Nephron (organoid): ENCODE measurements at regions not wholly inside any gene's neighbourhood (a gene's known extent, or its start where the extent isn't known, plus 50 kb on each side); places are given as distances from the start of the nearest gene placed in this dataset.

ENCODE experiments used
- H3K27ac Mint-ChIP-seq, 3 experiments: 2 replicates each; pipeline ENCODE4 v1.8.0; 2020; ENCODE audit warnings: mixed read lengths in 3 of 3, mild to moderate bottlenecking in 2 of 3, moderate library complexity in 1 of 3
- H3K27me3 Mint-ChIP-seq: 2 replicates; pipeline ENCODE4 v1.8.0; 2021; ENCODE audit warnings: low read depth, mild to moderate bottlenecking, moderate library complexity, mixed read lengths
- H3K36me3 Mint-ChIP-seq: 2 replicates; pipeline ENCODE4 v1.8.0; 2020; ENCODE audit warnings: low read depth, mixed read lengths
- H3K4me1 Mint-ChIP-seq: 2 replicates; pipeline ENCODE4 v1.8.0; 2020; ENCODE audit warnings: mixed read lengths
- H3K4me3 Mint-ChIP-seq, 3 experiments: 2 replicates each; pipeline ENCODE4 v1.8.0; 2020; ENCODE audit warnings: mild to moderate bottlenecking in 3 of 3, mixed read lengths in 3 of 3, moderate library complexity in 2 of 3
- H3K9me3 Mint-ChIP-seq: 2 replicates; pipeline ENCODE4 v1.8.0; 2020; ENCODE audit warnings: mixed read lengths
- TF ChIP-seq, protein P1 (sequence below), 3 experiments: fragments of 200-600 bp; sonication (generic); IDR thresholded peaks; one replicate each; pipeline ENCODE4 v1.5.0; 2021; ENCODE audit warnings: antibody characterized with exemption in 3 of 3; ENCODE audit not compliant: unreplicated experiment in 3 of 3

DNA sequence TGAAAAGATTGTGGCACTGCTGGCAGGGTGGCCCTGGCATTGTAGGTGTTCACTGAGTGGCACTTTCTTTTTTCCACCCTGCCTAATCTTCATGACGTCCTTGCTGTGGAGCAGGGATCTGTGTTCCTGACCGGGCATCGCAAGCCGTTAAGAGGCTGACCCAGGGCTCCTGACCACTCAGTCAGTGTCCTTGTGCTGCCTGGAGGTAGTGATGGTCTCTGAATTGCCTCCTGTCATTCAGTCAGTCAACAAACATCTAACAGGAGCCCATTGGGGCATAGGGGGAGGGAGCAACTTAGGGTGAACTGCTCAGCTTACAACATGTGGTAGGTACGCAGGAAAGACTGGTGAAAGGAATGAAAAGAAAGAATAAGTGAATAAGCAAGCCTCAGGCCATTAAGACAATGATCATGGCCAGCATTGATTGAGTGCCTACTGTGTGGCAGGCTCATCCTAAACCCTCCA, 152.0 kb downstream of the CEBPB start:
- no peak overlapping the region for H3K4me3 Mint-ChIP-seq
- peaks cover 11% of the 10 kb centered on the region for H3K27me3 Mint-ChIP-seq
- H3K9me3 Mint-ChIP-seq: no peaks in the 10 kb centered on the region
- TF ChIP-seq, protein P1, sequence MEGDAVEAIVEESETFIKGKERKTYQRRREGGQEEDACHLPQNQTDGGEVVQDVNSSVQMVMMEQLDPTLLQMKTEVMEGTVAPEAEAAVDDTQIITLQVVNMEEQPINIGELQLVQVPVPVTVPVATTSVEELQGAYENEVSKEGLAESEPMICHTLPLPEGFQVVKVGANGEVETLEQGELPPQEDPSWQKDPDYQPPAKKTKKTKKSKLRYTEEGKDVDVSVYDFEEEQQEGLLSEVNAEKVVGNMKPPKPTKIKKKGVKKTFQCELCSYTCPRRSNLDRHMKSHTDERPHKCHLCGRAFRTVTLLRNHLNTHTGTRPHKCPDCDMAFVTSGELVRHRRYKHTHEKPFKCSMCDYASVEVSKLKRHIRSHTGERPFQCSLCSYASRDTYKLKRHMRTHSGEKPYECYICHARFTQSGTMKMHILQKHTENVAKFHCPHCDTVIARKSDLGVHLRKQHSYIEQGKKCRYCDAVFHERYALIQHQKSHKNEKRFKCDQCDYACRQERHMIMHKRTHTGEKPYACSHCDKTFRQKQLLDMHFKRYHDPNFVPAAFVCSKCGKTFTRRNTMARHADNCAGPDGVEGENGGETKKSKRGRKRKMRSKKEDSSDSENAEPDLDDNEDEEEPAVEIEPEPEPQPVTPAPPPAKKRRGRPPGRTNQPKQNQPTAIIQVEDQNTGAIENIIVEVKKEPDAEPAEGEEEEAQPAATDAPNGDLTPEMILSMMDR (IDR thresholded peaks at IDR 0.05; ENCODE audit: unreplicated experiment in 3 of 3): no peak
- H3K27ac Mint-ChIP-seq: no peak overlapping the region
- peaks cover 23% of the 10 kb centered on the region for H3K4me1 Mint-ChIP-seq
- H3K36me3 Mint-ChIP-seq: peaks cover 3% of the 10 kb centered on the region

DNA sequence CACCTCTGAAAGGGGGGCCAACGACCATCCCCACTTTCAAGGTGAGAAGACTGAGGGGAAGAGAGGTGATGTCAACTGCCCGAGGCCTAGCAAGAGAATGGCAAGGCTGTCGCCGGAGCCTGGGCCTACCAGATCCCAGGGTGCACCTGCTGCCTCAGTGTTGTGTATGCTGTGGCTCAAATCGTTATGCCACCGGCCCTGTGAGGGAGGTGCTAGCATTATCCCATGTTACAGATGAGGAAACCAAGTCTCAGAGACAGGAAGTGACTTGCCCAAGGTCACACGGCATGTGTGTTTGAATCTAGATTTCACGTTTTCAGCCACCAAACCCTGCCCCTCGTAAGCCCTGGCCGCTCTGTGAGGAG, 152.5 kb downstream of the CEBPB start:
- no peak overlapping the region for H3K27ac Mint-ChIP-seq
- no peak overlapping the region for H3K4me3 Mint-ChIP-seq
- H3K4me1 Mint-ChIP-seq: peaks cover 22% of the 10 kb centered on the region
- H3K36me3 Mint-ChIP-seq: peaks cover 3% of the 10 kb centered on the region
- H3K9me3 Mint-ChIP-seq: no peaks in the 10 kb centered on the region
- TF ChIP-seq, protein P1 (IDR thresholded peaks at IDR 0.05; ENCODE audit: unreplicated experiment in 3 of 3): no peak
- H3K27me3 Mint-ChIP-seq: peaks cover 11% of the 10 kb centered on the region

DNA sequence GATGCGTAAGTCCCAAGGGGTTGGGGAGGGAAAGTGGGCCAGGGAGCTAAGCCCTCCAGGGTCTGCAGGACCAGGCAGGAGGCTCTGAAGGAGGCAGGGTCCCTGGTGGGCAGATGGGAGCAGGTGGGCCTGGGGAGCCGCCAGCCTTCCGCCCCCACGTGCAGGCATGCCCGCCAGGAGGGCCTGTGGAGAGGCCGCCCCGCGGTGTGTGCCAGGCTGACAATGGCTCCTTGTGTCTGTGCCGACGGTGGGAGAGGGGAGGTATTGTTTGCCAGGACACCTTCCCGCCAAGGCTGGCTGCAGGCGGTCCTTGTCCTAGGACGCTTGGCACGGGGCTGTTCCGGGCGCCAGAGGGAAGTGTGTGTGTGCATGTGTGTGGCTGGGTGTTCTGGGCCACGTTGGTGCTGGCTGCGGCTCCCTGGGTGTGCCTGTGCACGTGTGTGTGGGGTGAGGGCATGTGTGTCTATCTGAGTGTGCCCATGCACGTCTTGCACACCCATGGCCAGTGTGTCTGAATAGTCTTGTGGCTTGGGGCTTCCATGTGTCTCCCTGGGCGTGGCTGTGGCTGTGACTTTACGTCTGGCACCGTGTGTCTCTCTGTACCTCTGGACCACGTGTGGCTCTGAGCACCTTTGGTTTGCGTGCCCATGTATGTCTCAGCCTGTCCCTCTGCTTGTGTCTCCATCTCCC, 153.0 kb downstream of the CEBPB start:
- Mint-ChIP-seq H3K36me3 (peaks cover 3% of the 10 kb centered on the region), H3K4me1 (peaks cover 17% of the 10 kb centered on the region), H3K4me3 (peak overlapping the region in 1 of 3 experiments; percentile 15), H3K27me3 (peaks cover 11% of the 10 kb centered on the region), H3K9me3 (no peaks in the 10 kb centered on the region), H3K27ac (no peak overlapping the region)
- TF ChIP-seq, protein P1 (IDR thresholded peaks at IDR 0.05; ENCODE audit: unreplicated experiment in 3 of 3): no peak

DNA sequence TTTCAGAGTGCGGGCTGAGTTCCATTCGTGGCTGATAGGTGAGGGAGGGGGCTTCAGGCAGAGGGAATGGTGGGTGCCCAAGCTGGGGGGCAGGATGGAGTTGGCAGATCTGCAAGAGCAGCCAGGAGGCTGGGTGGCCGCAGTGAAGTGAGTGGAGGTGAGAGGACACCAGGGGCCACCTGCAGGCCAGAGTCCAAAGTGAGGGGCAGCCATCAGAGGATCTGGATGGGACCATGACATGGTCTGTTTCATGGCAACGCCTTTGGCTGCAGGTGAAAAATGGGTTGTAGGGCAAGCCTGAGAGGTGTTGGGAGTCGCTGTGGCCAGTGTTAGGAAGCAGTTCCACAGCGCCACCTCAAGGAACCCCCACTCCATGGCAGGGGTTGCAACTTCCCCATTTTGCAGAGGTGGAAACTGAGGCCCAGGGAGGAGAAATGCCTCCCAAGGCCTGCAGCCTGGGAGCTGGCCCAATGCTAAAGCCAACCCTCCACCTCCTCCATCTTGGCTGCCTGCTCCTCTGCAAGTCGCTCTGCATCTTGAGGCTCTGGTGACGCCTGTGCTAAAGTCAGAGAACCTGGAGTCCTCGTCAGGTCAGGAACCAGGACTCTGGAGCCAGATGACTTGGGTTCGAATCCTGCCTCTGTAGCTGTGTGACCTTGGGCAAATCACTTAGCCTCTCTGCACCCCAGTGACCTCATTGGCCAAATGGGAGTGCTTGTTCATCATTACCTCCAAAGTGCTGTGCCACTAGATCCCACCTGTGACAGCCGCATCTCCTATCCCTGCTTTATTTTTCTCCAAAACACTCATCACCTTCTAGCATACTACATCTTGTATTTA, 153.8 kb downstream of the CEBPB start:
- Mint-ChIP-seq H3K36me3 (peaks cover 3% of the 10 kb centered on the region), H3K9me3 (no peaks in the 10 kb centered on the region), H3K4me3 (peak overlapping the region in 1 of 3 experiments; percentile 15), H3K27me3 (peaks cover 11% of the 10 kb centered on the region), H3K4me1 (peaks cover 12% of the 10 kb centered on the region), H3K27ac (peak overlapping the region in 1 of 3 experiments; percentile 7)
- TF ChIP-seq, protein P1 (IDR thresholded peaks at IDR 0.05; ENCODE audit: unreplicated experiment in 3 of 3): peak in 1 of 3 experiments; percentile 7

DNA sequence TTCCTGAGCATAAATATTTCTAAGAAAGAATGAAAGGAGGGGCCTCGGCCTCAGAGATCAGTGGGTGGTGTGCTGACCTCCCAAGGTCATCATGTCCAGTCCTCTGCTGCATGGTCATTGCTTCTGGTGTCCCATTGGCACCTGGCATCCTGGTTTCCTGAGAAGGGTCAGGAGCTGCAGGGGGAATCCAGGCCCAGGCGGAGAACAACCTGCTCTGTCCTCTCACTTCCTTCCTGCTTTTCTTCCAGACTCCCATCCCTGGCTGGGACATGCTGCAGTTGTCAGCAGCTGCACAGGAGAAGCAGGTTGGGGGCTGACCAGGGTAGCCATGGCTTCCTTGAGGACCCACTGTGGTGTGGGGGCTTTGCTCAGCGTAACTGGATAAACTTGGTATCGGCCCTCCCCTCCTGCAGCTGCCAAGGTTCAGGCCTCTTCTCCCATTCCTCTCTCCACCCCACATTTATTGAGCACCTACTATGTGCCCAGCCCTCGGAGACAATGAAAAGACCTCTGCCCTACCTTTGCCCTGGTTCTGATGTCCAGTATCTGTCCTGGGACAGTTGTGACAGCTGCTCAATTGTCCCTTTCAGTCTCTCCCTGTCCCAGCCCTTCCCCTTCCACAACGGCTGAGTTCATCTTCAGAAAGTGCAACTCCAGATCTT, 155.2 kb downstream of the CEBPB start:
- H3K27ac Mint-ChIP-seq: peak overlapping the region; percentile 48 to 89 (median 78)
- peaks cover 3% of the 10 kb centered on the region for H3K36me3 Mint-ChIP-seq
- peaks cover 11% of the 10 kb centered on the region for H3K27me3 Mint-ChIP-seq
- no peak overlapping the region for H3K4me3 Mint-ChIP-seq
- TF ChIP-seq, protein P1 (IDR thresholded peaks at IDR 0.05; ENCODE audit: unreplicated experiment in 3 of 3): no peak
- peaks cover 8% of the 10 kb centered on the region for H3K4me1 Mint-ChIP-seq
- H3K9me3 Mint-ChIP-seq: no peaks in the 10 kb centered on the region
